ENCODE measurements at regions not wholly inside any gene's neighbourhood (a gene's known extent, or its start where the extent isn't known, plus 50 kb on each side); places are given as distances from the start of the nearest gene placed in this dataset.
"Not testable (repeated sequence)": the region's sequence is repeated elsewhere in the genome, so short reads cannot be mapped to it uniquely, and the experiment has no call there.

- H3K4me1 ChIP-seq (ENCODE audit: control insufficient read depth, insufficient read depth, low read length, unreplicated experiment) = no peaks in the 10 kb centered on the region
- no peak overlapping the region for H3K27ac ChIP-seq (ENCODE audit: low read depth, low read length)
- no peaks in the 10 kb centered on the region for H3K27me3 ChIP-seq (ENCODE audit: insufficient read depth, low read length)
- H2AFZ ChIP-seq (ENCODE audit: low read length, unreplicated experiment) = no peak overlapping the region
- no peak overlapping the region for H3K4me3 ChIP-seq (ENCODE audit: low read depth, low read length)
- H3K36me3 ChIP-seq (ENCODE audit: insufficient read depth, low read length) = no peaks in the 10 kb centered on the region
- no peaks in the 10 kb centered on the region for H3K79me2 ChIP-seq (ENCODE audit: control insufficient read depth, insufficient read depth, low read length, unreplicated experiment)
These were observed 176.8 kb downstream of the ZNF737 start for GRCh38 chr19:20388706-20389225.

- no peak overlapping the region for H2AFZ ChIP-seq (ENCODE audit: low read length, unreplicated experiment)
- no peak overlapping the region for H3K4me3 ChIP-seq (ENCODE audit: low read depth, low read length)
- no peaks in the 10 kb centered on the region for H3K4me1 ChIP-seq (ENCODE audit: control insufficient read depth, insufficient read depth, low read length, unreplicated experiment)
- no peaks in the 10 kb centered on the region for H3K27me3 ChIP-seq (ENCODE audit: insufficient read depth, low read length)
- no peaks in the 10 kb centered on the region for H3K79me2 ChIP-seq (ENCODE audit: control insufficient read depth, insufficient read depth, low read length, unreplicated experiment)
- H3K36me3 ChIP-seq (ENCODE audit: insufficient read depth, low read length) = no peaks in the 10 kb centered on the region
- no peak overlapping the region for H3K27ac ChIP-seq (ENCODE audit: low read depth, low read length)
These were observed 180.5 kb downstream of the ZNF737 start for GRCh38 chr19:20385061-20385460.

GRCh38 chr19:20371911-20372310 is 193.7 kb downstream of the ZNF737 start:
- H3K4me3 ChIP-seq (ENCODE audit: low read depth, low read length) = no peak overlapping the region
- H2AFZ ChIP-seq (ENCODE audit: low read length, unreplicated experiment) = no peak overlapping the region
- H3K79me2 ChIP-seq (ENCODE audit: control insufficient read depth, insufficient read depth, low read length, unreplicated experiment) = no peaks in the 10 kb centered on the region
- no peaks in the 10 kb centered on the region for H3K36me3 ChIP-seq (ENCODE audit: insufficient read depth, low read length)
- H3K27me3 ChIP-seq (ENCODE audit: insufficient read depth, low read length) = no peaks in the 10 kb centered on the region
- no peak overlapping the region for H3K27ac ChIP-seq (ENCODE audit: low read depth, low read length)
- H3K4me1 ChIP-seq (ENCODE audit: control insufficient read depth, insufficient read depth, low read length, unreplicated experiment) = no peaks in the 10 kb centered on the region

- H3K27me3 ChIP-seq (ENCODE audit: insufficient read depth, low read length); H2AFZ ChIP-seq (ENCODE audit: low read length, unreplicated experiment); H3K4me3 ChIP-seq (ENCODE audit: low read depth, low read length); H3K36me3 ChIP-seq (ENCODE audit: insufficient read depth, low read length); H3K79me2 ChIP-seq (ENCODE audit: control insufficient read depth, insufficient read depth, low read length, unreplicated experiment); H3K4me1 ChIP-seq (ENCODE audit: control insufficient read depth, insufficient read depth, low read length, unreplicated experiment); H3K27ac ChIP-seq (ENCODE audit: low read depth, low read length): not testable (repeated sequence)
These were observed 194.3 kb downstream of the ZNF737 start for GRCh38 chr19:20371304-20371703.

GRCh38 chr19:20367811-20368294 is 197.7 kb downstream of the ZNF737 start:
- Histone ChIP-seq H3K4me3 (ENCODE audit: low read depth, low read length) (no peak overlapping the region), H3K79me2 (ENCODE audit: control insufficient read depth, insufficient read depth, low read length, unreplicated experiment) (no peaks in the 10 kb centered on the region), H3K27me3 (ENCODE audit: insufficient read depth, low read length) (no peaks in the 10 kb centered on the region), H2AFZ (ENCODE audit: low read length, unreplicated experiment) (no peak overlapping the region), H3K36me3 (ENCODE audit: insufficient read depth, low read length) (no peaks in the 10 kb centered on the region), H3K4me1 (ENCODE audit: control insufficient read depth, insufficient read depth, low read length, unreplicated experiment) (no peaks in the 10 kb centered on the region), H3K27ac (ENCODE audit: low read depth, low read length) (no peak overlapping the region)

- no peaks in the 10 kb centered on the region for H3K79me2 ChIP-seq (ENCODE audit: control insufficient read depth, insufficient read depth, low read length, unreplicated experiment)
- no peaks in the 10 kb centered on the region for H3K27me3 ChIP-seq (ENCODE audit: insufficient read depth, low read length)
- no peak overlapping the region for H2AFZ ChIP-seq (ENCODE audit: low read length, unreplicated experiment)
- no peak overlapping the region for H3K4me3 ChIP-seq (ENCODE audit: low read depth, low read length)
- no peak overlapping the region for H3K27ac ChIP-seq (ENCODE audit: low read depth, low read length)
- no peaks in the 10 kb centered on the region for H3K4me1 ChIP-seq (ENCODE audit: control insufficient read depth, insufficient read depth, low read length, unreplicated experiment)
- H3K36me3 ChIP-seq (ENCODE audit: insufficient read depth, low read length) = no peaks in the 10 kb centered on the region
These were observed 198.1 kb downstream of the ZNF486 start for GRCh38 chr19:20365146-20365545.

- Histone ChIP-seq H2AFZ (ENCODE audit: low read length, unreplicated experiment) (no peak overlapping the region), H3K4me1 (ENCODE audit: control insufficient read depth, insufficient read depth, low read length, unreplicated experiment) (no peaks in the 10 kb centered on the region), H3K79me2 (ENCODE audit: control insufficient read depth, insufficient read depth, low read length, unreplicated experiment) (no peaks in the 10 kb centered on the region), H3K27ac (ENCODE audit: low read depth, low read length) (no peak overlapping the region), H3K36me3 (ENCODE audit: insufficient read depth, low read length) (no peaks in the 10 kb centered on the region), H3K27me3 (ENCODE audit: insufficient read depth, low read length) (no peaks in the 10 kb centered on the region), H3K4me3 (ENCODE audit: low read depth, low read length) (no peak overlapping the region)
These were observed 193.1 kb downstream of the ZNF486 start for GRCh38 chr19:20359933-20360720.

GRCh38 chr19:20358841-20359465 is 191.9 kb downstream of the ZNF486 start:
- H3K79me2 ChIP-seq (ENCODE audit: control insufficient read depth, insufficient read depth, low read length, unreplicated experiment); H3K4me3 ChIP-seq (ENCODE audit: low read depth, low read length); H3K36me3 ChIP-seq (ENCODE audit: insufficient read depth, low read length); H3K27ac ChIP-seq (ENCODE audit: low read depth, low read length); H2AFZ ChIP-seq (ENCODE audit: low read length, unreplicated experiment); H3K4me1 ChIP-seq (ENCODE audit: control insufficient read depth, insufficient read depth, low read length, unreplicated experiment); H3K27me3 ChIP-seq (ENCODE audit: insufficient read depth, low read length): not testable (repeated sequence)

- H3K4me3 ChIP-seq (ENCODE audit: low read depth, low read length) = no peak overlapping the region
- no peaks in the 10 kb centered on the region for H3K36me3 ChIP-seq (ENCODE audit: insufficient read depth, low read length)
- no peaks in the 10 kb centered on the region for H3K4me1 ChIP-seq (ENCODE audit: control insufficient read depth, insufficient read depth, low read length, unreplicated experiment)
- no peak overlapping the region for H2AFZ ChIP-seq (ENCODE audit: low read length, unreplicated experiment)
- H3K79me2 ChIP-seq (ENCODE audit: control insufficient read depth, insufficient read depth, low read length, unreplicated experiment) = no peaks in the 10 kb centered on the region
- no peaks in the 10 kb centered on the region for H3K27me3 ChIP-seq (ENCODE audit: insufficient read depth, low read length)
- H3K27ac ChIP-seq (ENCODE audit: low read depth, low read length) = no peak overlapping the region
These were observed 190.9 kb downstream of the ZNF486 start for GRCh38 chr19:20357921-20358320.

GRCh38 chr19:20351244-20351643 is 184.2 kb downstream of the ZNF486 start:
- no peak overlapping the region for H3K4me3 ChIP-seq (ENCODE audit: low read depth, low read length)
- no peak overlapping the region for H2AFZ ChIP-seq (ENCODE audit: low read length, unreplicated experiment)
- H3K27me3 ChIP-seq (ENCODE audit: insufficient read depth, low read length) = no peaks in the 10 kb centered on the region
- no peaks in the 10 kb centered on the region for H3K4me1 ChIP-seq (ENCODE audit: control insufficient read depth, insufficient read depth, low read length, unreplicated experiment)
- no peaks in the 10 kb centered on the region for H3K36me3 ChIP-seq (ENCODE audit: insufficient read depth, low read length)
- no peak overlapping the region for H3K27ac ChIP-seq (ENCODE audit: low read depth, low read length)
- H3K79me2 ChIP-seq (ENCODE audit: control insufficient read depth, insufficient read depth, low read length, unreplicated experiment) = no peaks in the 10 kb centered on the region

GRCh38 chr19:20349206-20349605 is 182.2 kb downstream of the ZNF486 start:
- H3K27me3 ChIP-seq (ENCODE audit: insufficient read depth, low read length) = no peaks in the 10 kb centered on the region
- no peak overlapping the region for H3K4me3 ChIP-seq (ENCODE audit: low read depth, low read length)
- no peaks in the 10 kb centered on the region for H3K79me2 ChIP-seq (ENCODE audit: control insufficient read depth, insufficient read depth, low read length, unreplicated experiment)
- no peaks in the 10 kb centered on the region for H3K36me3 ChIP-seq (ENCODE audit: insufficient read depth, low read length)
- no peaks in the 10 kb centered on the region for H3K4me1 ChIP-seq (ENCODE audit: control insufficient read depth, insufficient read depth, low read length, unreplicated experiment)
- no peak overlapping the region for H2AFZ ChIP-seq (ENCODE audit: low read length, unreplicated experiment)
- H3K27ac ChIP-seq (ENCODE audit: low read depth, low read length) = no peak overlapping the region

Measured in ACC112 (cell line).